Mucosa of descending colon (tissue), 3 donors: ENCODE measurements at regions not wholly inside any gene's neighbourhood (a gene's known extent, or its start where the extent isn't known, plus 50 kb on each side); places are given as distances from the start of the nearest gene placed in this dataset.

Experiments used
- ATAC-seq: fragments of 200-7000 bp; cut with Tn5 transposase; one replicate; pipeline ENCODE4 v1.9.1; 2020; ENCODE audit warnings: mild to moderate bottlenecking, moderate library complexity
- DNase-seq, 3 donors: peaks; one replicate each; pipeline ENCODE4 v3.0.0-alpha.2; 2020
- H3K36me3 ChIP-seq: fragments of 200-600 bp; one replicate; pipeline ENCODE4 v1.8.0; 2021; ENCODE audit warnings: low read depth, mild to moderate bottlenecking
- H3K4me1 ChIP-seq: fragments of 200-600 bp; one replicate; pipeline ENCODE4 v1.8.0; 2021; ENCODE audit warnings: low read depth, mild to moderate bottlenecking
- H3K4me3 ChIP-seq: fragments of 200-600 bp; one replicate; pipeline ENCODE4 v1.8.0; 2021; ENCODE audit warnings: mild to moderate bottlenecking
- H3K9me3 ChIP-seq: fragments of 200-600 bp; one replicate; pipeline ENCODE4 v1.8.0; 2021; ENCODE audit warnings: mild to moderate bottlenecking
- intact Hi-C, 2 donors: fragments of 100-400 bp; cut with DNase I in 1 of 2; cut with micrococcal nuclease in 1 of 2; formaldehyde crosslinking; loops; one replicate each; pipeline versions ENCODE4 v1.11.0 to v1.11.1; 2022; cut with DNase I, micrococcal nuclease
- TF ChIP-seq, protein P1 (sequence below): fragments of 200-600 bp; IDR thresholded peaks from one replicate; pipeline ENCODE4 v1.8.0; 2022; ENCODE audit warnings: antibody characterized with exemption, mild to moderate bottlenecking
- donor health status: DM: no; HTN: no; CAD: no; lungs with moderate emphysema.
- donor health status: DM: no; HTN: no; CAD: no.
- donor health status: DM: no; HTN: yes; CAD: no.

DNA sequence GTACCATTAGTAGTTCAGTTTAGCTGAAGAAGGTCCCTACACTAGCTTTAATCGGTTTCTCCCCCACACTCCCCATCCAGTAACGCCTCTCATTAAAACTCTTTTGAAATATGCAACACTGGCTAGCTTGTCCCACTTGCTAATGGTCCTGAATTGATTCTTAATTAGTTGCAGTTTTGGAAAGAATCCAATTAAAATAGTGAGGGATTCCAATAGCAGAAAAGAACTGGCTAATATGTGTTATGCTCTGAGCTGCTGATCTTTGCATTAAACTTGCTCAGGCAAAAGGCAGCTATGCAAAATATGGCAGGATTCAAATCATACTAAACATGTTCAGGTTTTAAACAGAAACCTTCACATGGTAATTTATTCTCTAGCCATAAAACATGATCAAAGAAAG, 252.5 kb upstream of the HNRNPA3 start:
- no peak overlapping the region for H3K4me3 ChIP-seq
- no peaks in the 10 kb centered on the region for H3K4me1 ChIP-seq
- no peak for ATAC-seq
- no peak for DNase-seq
- H3K9me3 ChIP-seq, result no peaks in the 10 kb centered on the region
- H3K36me3 ChIP-seq, result no peaks in the 10 kb centered on the region
- TF ChIP-seq, protein P1, sequence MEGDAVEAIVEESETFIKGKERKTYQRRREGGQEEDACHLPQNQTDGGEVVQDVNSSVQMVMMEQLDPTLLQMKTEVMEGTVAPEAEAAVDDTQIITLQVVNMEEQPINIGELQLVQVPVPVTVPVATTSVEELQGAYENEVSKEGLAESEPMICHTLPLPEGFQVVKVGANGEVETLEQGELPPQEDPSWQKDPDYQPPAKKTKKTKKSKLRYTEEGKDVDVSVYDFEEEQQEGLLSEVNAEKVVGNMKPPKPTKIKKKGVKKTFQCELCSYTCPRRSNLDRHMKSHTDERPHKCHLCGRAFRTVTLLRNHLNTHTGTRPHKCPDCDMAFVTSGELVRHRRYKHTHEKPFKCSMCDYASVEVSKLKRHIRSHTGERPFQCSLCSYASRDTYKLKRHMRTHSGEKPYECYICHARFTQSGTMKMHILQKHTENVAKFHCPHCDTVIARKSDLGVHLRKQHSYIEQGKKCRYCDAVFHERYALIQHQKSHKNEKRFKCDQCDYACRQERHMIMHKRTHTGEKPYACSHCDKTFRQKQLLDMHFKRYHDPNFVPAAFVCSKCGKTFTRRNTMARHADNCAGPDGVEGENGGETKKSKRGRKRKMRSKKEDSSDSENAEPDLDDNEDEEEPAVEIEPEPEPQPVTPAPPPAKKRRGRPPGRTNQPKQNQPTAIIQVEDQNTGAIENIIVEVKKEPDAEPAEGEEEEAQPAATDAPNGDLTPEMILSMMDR, result no peak
- intact Hi-C loops, result no loop called here

DNA sequence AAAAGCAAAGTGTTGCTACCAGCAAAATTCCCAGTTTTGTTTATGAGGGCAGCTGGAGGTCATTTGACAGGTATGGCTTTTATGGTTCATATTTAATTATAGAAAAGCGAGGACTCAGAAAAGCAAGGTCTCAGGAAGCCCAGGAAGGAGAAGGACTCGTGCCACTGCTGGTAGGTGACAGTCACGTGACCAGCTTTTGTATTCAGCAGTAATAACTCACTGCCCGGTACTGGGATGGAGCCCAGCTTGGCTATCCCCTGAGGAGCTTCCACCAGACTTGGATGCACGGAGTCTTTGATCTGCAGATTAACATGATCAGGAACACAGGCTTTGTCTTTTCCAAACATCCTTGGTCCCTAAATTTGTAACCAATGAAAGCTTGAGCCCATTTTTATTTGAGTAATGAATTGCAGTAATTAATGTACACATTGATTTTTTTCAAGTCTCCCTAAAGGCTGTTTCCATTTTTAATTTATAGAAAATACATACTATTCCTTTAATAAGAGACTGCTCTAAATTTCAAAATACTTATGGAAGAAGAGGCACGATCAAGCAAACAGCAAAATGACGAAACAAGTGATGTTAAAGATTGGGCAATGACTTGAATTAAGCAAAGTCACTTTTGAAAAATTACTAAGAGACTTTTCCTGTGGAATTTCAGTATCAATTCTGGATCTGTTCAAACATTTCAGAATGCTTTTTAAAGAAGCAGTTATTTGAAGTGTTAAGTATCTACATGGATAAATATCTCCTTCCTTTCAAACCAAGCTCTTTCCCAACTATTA, 251.7 kb upstream of the HNRNPA3 start:
- DNase-seq (no peak), ATAC-seq (no peak)
- TF ChIP-seq, protein P1, result no peak
- Histone ChIP-seq H3K36me3 (no peaks in the 10 kb centered on the region), H3K4me3 (no peak overlapping the region), H3K4me1 (no peaks in the 10 kb centered on the region), H3K9me3 (no peaks in the 10 kb centered on the region)
- intact Hi-C loops, result no loop called here

DNA sequence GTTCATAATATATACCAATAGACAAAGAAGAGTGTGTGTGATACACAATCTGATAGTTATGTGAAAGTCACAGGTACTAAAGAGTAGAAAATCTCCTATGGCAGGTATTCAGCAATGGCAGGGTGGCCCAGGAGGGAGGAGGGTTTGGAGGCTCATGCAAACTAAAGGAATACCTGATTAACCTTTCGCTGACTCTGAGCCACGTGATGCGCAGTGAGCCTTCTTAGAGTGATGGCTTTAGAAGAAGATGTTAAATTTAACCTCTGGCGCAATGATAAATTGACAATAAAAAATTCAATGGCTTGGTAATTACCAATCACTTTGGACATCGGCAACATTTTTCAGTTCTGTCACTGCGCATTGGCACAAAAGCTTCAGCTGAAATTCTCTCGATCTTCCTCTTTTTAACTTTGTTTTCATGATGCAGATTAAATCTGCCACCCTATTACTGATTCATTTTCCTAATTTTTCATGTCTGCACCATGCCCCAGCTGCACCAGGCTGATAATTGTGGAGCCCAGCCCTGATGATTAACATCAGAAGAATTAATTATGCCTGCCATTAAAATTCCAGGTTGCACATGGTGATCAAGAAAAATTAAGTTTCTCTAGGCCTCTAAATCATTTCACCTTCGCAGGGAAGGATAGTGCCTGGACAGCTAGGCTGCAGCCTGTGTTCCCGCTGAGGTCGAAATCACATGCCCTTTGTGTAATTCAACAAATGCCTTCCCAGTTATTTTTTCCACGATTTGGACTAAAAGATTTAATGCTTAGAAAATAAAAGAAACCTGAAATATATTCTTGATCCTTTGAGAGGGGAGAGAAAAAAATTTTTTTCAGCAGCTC, 250.6 kb upstream of the HNRNPA3 start:
- Histone ChIP-seq H3K4me3 (no peak overlapping the region), H3K9me3 (no peaks in the 10 kb centered on the region), H3K36me3 (no peaks in the 10 kb centered on the region), H3K4me1 (no peaks in the 10 kb centered on the region)
- ATAC-seq, result no peak
- no peak for DNase-seq
- TF ChIP-seq, protein P1, result no peak
- intact Hi-C loops, result no loop called here

DNA sequence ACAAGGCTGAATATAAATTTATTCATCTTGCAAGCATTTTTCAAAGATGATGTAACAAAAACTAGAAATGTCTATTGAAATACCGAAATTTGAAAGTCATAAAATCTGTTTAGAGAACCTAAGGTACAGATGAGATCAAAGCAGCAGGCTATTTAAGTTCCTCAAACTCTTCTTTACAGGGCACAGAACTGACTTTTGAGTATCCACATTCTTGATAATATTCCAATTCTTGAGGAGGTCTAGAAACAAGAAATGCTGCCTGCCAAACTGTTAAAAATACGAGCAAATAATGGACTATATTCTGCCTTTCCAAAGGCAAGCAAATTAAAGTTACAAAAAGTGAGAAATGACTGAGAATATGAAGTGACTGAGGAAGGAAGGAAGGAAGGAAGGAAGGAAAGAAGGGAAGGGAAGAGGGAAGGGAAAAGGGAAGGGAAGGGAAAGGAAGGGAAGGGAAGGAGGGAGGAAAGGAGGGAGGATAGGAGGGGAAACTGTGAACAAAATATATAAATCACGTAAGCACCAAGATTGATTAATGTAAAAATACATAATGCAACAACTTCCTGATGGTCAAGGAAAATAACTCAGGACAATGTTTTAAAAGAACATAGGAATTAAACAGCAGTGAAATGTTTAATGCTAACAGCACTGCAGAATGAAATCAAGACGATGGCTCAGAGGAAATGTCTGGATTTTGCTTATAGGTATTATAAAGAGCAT, 248.9 kb upstream of the HNRNPA3 start:
- TF ChIP-seq, protein P1, result no peak
- intact Hi-C loops, result no loop called here
- no peak for ATAC-seq
- Histone ChIP-seq H3K36me3 (no peaks in the 10 kb centered on the region), H3K4me1 (no peaks in the 10 kb centered on the region), H3K4me3 (no peak overlapping the region), H3K9me3 (no peaks in the 10 kb centered on the region)
- no peak for DNase-seq

DNA sequence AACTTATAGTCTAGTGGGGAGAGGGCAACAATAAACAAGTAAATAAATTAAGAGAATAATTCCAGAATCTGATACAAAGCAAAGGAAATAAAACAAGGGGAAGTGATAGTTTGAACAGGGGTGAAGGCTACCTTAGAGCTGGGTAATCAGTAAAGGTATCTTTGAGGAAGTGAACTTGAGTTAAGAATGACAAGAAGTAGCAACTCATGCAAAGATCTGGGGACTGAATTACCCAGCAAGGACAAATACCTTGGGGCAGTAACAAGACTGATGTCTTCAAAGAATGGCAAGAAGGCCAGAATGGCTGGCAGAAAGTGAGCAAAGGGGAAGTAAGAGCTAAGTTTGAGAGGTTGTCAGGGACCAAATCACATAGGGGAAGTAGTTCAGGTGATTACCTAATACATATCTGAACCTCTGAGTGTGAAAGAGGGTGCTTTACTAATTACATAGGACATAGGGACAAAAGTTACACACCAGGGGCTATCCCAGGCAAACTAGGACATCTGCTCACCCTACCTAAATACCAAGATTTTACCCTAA, 244.6 kb upstream of the HNRNPA3 start:
- Histone ChIP-seq H3K4me1 (no peaks in the 10 kb centered on the region), H3K4me3 (no peak overlapping the region), H3K36me3 (no peaks in the 10 kb centered on the region), H3K9me3 (no peaks in the 10 kb centered on the region)
- DNase-seq, result no peak
- intact Hi-C loops, result no loop called here
- TF ChIP-seq, protein P1, result no peak
- no peak for ATAC-seq
